ENCODE measurements at regions not wholly inside any gene's neighbourhood (a gene's known extent, or its start where the extent isn't known, plus 50 kb on each side); places are given as distances from the start of the nearest gene placed in this dataset.

DNA sequence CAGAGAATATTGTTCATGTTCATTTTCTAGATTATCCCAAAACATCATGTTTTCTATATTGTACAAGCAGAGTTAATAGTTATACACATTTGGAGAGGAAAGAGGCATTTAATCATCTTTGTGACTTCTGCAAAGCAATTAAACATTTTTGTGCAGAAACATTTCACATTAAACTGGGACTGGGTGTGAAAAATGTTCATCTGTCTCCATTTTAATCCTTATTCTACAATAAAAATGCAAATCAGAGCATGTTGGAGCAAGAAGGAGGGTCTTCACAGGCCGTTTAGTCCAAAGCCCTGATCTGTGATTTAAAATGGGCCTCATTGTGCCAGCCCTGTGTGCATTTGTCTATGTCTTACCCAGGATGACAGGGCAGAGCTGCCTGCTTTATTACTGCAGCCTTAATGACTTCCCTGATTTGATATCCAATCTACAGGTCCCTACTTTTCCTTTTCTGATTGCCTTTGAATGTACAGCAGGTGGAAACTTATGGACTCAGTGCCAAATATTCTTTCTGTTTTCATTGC, 183.5 kb downstream of the CAVIN4 start:
- Histone ChIP-seq H3K36me3 (ENCODE audit: insufficient read depth in 1 of 2, low read depth in 1 of 2) (no peaks in the 10 kb centered on the region), H3K27me3 (ENCODE audit: insufficient read depth in 3 of 3, low read length in 2 of 3) (no peaks in the 10 kb centered on the region), H3K9me3 (no peaks in the 10 kb centered on the region), H3K4me1 (no peaks in the 10 kb centered on the region), H3K4me3 (no peak overlapping the region), H3K27ac (no peak overlapping the region)
- TF ChIP-seq, protein P1, sequence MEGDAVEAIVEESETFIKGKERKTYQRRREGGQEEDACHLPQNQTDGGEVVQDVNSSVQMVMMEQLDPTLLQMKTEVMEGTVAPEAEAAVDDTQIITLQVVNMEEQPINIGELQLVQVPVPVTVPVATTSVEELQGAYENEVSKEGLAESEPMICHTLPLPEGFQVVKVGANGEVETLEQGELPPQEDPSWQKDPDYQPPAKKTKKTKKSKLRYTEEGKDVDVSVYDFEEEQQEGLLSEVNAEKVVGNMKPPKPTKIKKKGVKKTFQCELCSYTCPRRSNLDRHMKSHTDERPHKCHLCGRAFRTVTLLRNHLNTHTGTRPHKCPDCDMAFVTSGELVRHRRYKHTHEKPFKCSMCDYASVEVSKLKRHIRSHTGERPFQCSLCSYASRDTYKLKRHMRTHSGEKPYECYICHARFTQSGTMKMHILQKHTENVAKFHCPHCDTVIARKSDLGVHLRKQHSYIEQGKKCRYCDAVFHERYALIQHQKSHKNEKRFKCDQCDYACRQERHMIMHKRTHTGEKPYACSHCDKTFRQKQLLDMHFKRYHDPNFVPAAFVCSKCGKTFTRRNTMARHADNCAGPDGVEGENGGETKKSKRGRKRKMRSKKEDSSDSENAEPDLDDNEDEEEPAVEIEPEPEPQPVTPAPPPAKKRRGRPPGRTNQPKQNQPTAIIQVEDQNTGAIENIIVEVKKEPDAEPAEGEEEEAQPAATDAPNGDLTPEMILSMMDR (IDR thresholded peaks at IDR 0.05) = no peak
- intact Hi-C loops (cut with DNase I) = no loop called here
- WGBS, 3 donors = 12 to 14% (median 13%) methylated on average over 1 of the region's 1 CpG
- DNase-seq (no peak), ATAC-seq (no peak)

DNA sequence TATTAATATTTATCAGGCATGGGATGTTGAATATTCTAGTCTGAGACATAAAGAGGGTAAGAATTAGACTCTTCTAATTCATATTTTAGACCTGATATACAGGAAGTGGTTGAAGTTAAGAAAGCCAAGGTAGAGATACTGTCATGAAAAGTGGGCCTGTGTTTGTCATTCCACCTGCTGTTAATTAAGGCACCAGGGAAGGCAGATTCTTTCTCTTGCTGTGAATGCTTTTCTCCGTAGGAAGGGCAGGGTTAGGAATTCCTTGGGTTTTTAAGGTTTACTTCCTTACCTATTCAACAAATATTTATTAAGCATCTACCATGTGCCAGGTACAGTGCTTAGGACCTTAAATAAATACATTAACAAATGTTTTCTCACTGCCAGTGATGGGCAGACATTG, 196.4 kb downstream of the CAVIN4 start:
- DNase-seq = no peak
- intact Hi-C loops (cut with DNase I) = no loop called here
- ATAC-seq = no peak
- no peaks in the 10 kb centered on the region for H3K9me3 ChIP-seq
- H3K4me1 ChIP-seq = no peaks in the 10 kb centered on the region
- TF ChIP-seq, protein P1 (IDR thresholded peaks at IDR 0.05) = no peak
- H3K27me3 ChIP-seq (ENCODE audit: insufficient read depth in 3 of 3, low read length in 2 of 3) = no peaks in the 10 kb centered on the region
- H3K4me3 ChIP-seq = no peak overlapping the region
- H3K36me3 ChIP-seq (ENCODE audit: insufficient read depth in 1 of 2, low read depth in 1 of 2) = no peaks in the 10 kb centered on the region
- WGBS, 3 donors = 30 to 48% (median 35%) methylated on average over 1 of the region's 1 CpG
- no peak overlapping the region for H3K27ac ChIP-seq

DNA sequence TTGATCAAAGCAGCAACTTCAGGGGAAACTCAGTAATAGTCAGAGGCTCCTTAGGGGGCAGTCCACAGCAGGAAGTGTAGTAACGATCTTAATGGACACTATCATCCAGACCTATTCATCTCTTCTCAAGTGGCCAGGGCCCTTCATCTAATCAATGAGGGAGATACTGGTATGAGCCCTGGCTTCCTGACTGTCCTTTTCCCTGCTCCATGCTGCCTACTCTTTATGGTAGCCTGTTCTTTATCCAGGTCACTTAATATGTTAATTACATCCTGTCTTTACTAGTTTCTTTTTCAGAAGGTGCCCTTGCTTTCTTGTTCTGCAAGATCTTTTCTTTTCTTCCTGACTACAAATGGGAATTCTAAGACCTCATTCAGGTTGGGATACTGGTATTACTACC, 197.1 kb downstream of the CAVIN4 start:
- WGBS, 3 donors = 28 to 36% (median 29%) methylated on average over 1 of the region's 1 CpG
- DNase-seq = no peak
- Histone ChIP-seq H3K4me1 (no peaks in the 10 kb centered on the region), H3K27ac (no peak overlapping the region), H3K36me3 (ENCODE audit: insufficient read depth in 1 of 2, low read depth in 1 of 2) (no peaks in the 10 kb centered on the region), H3K27me3 (ENCODE audit: insufficient read depth in 3 of 3, low read length in 2 of 3) (no peaks in the 10 kb centered on the region), H3K4me3 (no peak overlapping the region), H3K9me3 (no peaks in the 10 kb centered on the region)
- TF ChIP-seq, protein P1 (IDR thresholded peaks at IDR 0.05) = no peak
- intact Hi-C loops (cut with DNase I) = no loop called here
- ATAC-seq = no peak

DNA sequence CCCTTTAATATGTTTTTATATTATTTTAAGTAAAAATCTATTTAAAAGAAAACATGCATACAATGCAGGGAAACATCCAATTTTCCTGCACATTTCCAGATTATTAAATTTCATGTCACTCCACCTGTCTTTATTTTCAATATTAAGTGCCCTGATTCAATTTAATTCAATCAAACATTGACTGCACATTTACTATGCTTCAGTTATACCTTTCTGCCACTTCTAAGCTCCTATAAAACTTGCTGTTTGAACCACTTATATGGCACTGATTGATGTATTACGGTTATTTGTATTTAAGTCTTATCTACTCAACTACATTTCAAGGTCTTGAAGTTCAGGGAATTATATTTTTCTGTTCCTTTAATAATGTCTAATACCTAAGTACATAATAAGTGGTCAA, 198.0 kb downstream of the CAVIN4 start:
- Histone ChIP-seq H3K27me3 (ENCODE audit: insufficient read depth in 3 of 3, low read length in 2 of 3) (no peaks in the 10 kb centered on the region), H3K27ac (no peak overlapping the region), H3K9me3 (no peaks in the 10 kb centered on the region), H3K36me3 (ENCODE audit: insufficient read depth in 1 of 2, low read depth in 1 of 2) (no peaks in the 10 kb centered on the region), H3K4me1 (no peaks in the 10 kb centered on the region), H3K4me3 (no peak overlapping the region)
- DNase-seq (no peak), ATAC-seq (no peak)
- intact Hi-C loops (cut with DNase I) = no loop called here
- TF ChIP-seq, protein P1 (IDR thresholded peaks at IDR 0.05) = no peak
- WGBS, 3 donors = 92 to 93% (median 93%) methylated on average over 1 of the region's 1 CpG

DNA sequence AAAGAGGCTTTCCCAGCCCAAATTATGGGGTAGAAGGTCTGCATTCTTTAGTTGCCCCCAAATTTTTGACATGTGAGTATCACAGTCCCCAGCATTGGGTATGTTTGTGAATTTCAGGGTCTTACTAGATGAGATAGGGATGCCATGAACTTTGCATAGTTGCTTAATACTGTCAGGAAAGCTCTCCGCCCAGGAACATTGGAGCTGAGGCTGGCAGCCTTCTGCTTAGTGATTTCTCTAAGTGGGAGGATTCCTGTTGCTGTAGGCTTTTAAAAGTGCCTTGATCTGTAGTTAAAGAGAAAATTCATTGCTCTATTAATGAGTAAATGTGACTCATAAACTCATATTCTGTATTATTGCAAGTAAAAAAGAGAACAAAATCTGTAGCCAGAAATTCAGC, 206.9 kb downstream of the CAVIN4 start:
- Histone ChIP-seq H3K36me3 (ENCODE audit: insufficient read depth in 1 of 2, low read depth in 1 of 2) (no peaks in the 10 kb centered on the region), H3K4me1 (no peaks in the 10 kb centered on the region), H3K4me3 (no peak overlapping the region), H3K9me3 (peaks cover 9% of the 10 kb centered on the region), H3K27ac (no peak overlapping the region), H3K27me3 (ENCODE audit: insufficient read depth in 3 of 3, low read length in 2 of 3) (no peaks in the 10 kb centered on the region)
- DNase-seq (no peak), ATAC-seq (no peak)
- 66 to 78% (median 74%) methylated on average over 1 of the region's 1 CpG for WGBS, 3 donors
- TF ChIP-seq, protein P1 (IDR thresholded peaks at IDR 0.05) = no peak
- intact Hi-C loops (cut with DNase I) = no loop called here
